HG02870 (cell line): ENCODE measurements at regions not wholly inside any gene's neighbourhood (a gene's known extent, or its start where the extent isn't known, plus 50 kb on each side); places are given as distances from the start of the nearest gene placed in this dataset.

Source experiments
- ATAC-seq: cut with Tn5 transposase; IDR thresholded peaks from one replicate; pipeline ENCODE4 v1.9.1; 2021; ENCODE audit warnings: mild to moderate bottlenecking, moderate library complexity; ENCODE audit not compliant: unreplicated experiment

GRCh38 chr1:219676012-219676765, 63.3 kb upstream of the ZC3H11B start:
- no peak for ATAC-seq

DNA sequence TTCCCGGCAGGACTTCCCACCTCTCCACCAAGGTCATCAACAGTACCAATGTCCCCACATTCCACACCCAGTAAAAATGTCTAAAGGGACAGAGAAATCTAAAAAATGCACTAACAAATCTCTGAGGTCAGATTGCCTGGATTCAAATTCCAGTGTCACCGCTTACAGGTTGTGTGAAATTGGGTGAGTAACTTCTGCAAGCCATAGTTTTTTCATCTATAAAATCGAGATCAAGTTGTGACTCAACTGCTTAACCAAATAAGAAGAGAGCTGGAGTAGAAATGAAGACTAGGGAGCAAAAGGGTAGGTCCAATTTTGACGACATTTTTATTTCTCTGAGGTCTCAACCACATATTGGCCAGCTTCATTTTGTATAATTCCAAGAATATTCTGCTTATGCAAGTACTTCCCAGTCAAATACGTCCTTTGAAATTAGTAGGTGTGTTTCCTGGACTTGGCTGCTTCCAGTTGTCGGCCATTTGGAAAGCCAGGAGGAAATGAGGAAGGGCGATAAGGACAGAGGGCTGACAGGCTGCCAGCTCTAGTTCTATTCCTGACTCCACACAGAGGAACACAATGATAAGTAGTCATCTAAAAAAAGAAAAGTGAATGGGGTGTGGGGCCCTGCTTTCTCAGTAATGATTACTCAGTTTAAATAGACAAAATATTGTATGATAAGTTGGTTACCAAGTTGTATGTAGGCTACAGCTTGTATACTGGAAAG, 57.7 kb upstream of the ZC3H11B start:
- no peak for ATAC-seq

GRCh38 chr1:219669556-219669955, 56.7 kb upstream of the ZC3H11B start:
- no peak for ATAC-seq

DNA sequence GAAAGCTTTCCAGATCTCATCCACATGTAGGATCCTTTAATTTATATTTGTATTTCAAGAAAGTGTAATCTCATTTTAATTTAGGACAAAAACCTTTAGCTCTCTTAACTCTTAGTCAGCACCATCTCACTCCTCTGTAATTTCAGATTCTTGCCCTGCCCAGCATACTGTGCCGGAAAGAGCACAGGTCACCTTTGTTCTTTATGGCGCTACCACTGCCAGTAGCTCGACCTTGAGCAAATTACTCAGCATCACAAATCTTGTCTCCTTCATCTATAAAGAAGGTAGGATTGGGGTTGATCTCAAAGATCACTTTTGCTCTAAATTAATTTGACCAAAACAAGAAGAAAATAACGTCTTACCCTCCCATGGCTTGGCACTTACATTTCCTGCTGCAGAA, 56.1 kb upstream of the ZC3H11B start:
- no peak for ATAC-seq

DNA sequence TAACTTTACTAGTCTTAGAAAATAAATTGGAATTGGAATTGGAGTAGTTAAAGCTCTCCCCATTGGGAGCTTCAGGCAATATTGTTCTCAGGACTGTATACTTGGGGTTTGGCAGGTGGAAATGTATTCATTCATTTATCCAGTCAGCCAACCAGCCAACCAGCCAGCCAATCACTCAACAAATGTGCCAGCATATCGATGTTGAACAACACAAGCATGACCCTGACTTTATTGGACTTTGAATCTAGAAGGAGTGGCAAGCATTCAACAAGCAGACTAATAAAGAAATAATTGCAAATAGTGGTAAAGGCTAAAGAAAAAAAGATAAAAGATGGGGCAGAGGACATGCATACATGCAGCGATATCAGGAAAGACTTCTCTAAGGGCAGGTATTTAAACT, 55.5 kb upstream of the ZC3H11B start:
- no peak for ATAC-seq

GRCh38 chr1:219666242-219666641, 53.3 kb upstream of the ZC3H11B start:
- ATAC-seq, result no peak

- ATAC-seq, result no peak
Observed at GRCh38 chr1:219665089-219665488, 52.2 kb upstream of the ZC3H11B start.

DNA sequence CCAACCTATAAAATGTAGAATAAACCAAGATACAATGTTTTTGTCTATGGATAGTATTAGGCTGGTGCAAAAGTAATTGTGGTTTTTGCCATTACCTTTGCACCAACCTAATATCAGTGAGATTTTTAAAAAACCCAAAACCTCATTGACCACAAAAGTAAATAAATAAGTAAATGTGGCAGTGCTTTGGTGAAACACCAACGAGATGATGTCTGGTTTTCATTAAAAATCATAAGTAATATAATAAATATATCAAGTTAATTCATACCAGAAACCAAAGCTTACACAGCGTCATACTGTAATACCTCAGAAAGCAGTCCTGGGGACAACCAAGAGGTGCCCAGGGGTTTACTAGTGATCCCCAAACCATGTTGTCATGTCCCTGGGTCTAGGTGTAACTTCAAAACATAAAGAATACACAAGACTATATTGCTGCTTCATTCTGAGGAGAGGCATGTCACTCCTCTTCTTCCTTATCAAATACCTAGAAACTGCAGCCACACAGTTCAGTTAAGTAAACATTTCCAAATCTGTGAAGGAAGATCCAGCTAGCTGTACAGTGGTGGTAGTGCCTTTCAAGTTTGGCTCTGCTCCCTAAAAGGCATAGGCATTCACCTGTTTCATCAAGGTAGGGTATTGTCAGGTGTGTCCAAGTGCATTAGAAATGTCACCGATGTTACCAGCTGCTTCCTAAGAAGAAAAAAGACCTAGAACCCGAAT, 51.6 kb upstream of the ZC3H11B start:
- no peak for ATAC-seq
